A204.1 (cell line): ENCODE measurements at regions not wholly inside any gene's neighbourhood (a gene's known extent, or its start where the extent isn't known, plus 50 kb on each side); places are given as distances from the start of the nearest gene placed in this dataset.

ENCODE experiments used
- FAIRE-seq: peaks from 2 replicates; lab custom pipeline; 2012; peaks lifted over from hg19 to GRCh38; lab: Jason Lieb, UNC

DNA sequence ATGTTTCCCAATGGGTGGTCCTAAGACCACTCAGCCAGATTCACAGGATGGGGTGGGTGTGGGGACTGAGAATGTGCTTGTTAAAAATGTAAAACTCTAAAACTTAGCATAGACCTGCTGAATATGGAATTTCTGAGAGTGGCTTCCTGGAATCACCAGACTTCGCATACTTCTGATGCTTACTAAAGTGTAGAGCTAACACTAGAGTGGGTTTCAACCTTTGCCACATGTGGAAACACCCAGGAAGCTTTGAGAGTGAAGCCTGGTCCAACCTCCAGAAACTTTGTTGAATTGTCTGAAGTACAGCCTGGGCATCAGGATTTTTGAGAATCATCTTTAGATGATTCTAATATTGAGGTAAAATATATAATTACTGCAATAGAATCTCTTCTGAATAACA lies 167.8 kb upstream of the EDNRA start:
- no peak for FAIRE-seq

DNA sequence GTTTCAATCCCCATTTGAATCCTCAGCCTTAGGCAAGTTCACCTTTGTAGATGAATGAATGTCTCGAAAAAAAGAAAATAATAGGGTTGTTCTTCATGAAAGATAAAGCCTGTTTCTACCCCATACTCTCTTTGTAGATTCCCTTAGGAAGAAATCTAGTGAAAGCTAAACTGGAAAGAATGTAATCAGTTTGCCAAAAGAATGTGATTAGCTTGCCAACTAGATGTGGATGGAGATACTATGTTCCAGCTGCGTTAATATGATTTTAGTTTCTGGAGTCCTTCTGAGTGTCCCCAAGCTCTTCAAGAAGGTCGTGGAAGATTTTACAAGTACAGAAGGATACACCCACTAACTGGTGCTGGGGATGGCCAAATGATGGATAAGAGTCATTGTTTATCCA lies 162.3 kb upstream of the EDNRA start:
- no peak for FAIRE-seq

DNA sequence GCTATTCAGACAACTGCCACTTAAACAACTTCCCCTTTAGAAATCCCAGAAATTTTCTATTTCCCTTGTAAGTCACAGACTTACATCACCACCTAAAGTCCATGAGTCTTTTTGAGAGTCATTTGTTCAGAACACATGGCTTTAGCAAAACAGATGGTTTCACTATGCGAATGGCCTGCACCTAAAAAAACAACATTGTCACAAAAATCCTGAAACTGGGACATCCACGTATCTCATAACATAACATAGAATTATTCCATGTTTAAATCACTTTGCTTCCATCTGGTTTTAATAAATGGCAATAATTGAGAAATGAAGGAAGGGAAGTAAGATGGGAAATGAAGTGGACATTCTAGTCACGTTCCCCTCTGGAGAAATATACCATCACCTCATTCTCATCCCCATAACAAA lies 155.3 kb upstream of the EDNRA start:
- no peak for FAIRE-seq

DNA sequence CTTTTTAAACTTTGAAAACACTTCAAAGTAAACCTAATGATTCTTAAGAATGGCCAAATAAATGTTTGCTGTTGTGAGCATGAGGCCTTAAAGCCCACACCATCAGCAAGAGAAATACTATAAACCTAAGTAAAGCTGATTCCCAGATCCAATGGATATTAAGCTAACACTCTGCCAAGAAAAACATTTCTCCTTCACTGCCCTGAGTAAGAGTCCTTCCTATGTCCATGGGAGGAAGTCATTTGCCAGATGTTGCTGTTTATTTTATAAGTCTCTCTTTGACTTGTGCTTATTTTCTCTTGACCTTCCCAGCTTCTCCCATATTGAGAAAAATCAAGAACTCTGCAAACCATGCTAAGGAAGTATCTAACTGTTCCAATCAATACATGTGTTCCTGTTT lies 154.3 kb upstream of the EDNRA start:
- no peak for FAIRE-seq

DNA sequence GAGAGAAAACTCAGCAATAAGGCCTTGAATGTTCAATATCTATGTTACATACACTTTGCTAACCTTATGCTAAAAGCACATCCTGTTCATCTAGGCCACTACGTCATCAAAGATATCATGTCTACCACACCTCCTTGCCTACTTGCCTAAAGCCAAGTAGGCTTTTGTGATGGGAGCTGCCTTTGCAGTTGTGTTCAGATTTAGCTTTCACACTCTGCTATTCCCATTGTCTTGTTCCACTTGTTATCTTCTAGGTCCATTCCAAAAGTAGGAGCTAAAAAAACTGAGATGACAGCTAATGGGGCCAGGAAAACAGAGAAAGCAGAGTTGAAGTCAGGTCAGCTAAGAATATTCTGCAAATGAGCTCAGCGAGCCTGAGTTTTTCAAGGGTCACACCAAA lies 153.6 kb upstream of the EDNRA start:
- no peak for FAIRE-seq

DNA sequence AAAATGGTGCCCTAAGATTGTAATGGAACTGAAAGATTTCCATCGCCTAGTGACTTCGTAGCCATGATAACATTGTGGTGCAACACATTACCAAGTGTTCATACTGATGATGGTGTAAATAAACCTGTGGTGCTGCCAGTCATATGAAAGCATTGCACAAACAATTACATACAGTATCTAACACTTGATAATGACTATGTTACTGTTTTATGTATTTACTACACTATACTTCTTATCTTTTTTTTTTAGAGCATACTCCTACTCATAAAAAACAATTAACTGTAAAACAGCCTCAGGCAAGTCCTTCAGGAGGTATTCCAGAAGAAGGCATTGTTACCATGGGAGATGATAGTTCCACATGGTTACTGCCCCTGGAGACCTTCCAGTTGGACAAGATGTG lies 152.7 kb upstream of the EDNRA start:
- FAIRE-seq = no peak

DNA sequence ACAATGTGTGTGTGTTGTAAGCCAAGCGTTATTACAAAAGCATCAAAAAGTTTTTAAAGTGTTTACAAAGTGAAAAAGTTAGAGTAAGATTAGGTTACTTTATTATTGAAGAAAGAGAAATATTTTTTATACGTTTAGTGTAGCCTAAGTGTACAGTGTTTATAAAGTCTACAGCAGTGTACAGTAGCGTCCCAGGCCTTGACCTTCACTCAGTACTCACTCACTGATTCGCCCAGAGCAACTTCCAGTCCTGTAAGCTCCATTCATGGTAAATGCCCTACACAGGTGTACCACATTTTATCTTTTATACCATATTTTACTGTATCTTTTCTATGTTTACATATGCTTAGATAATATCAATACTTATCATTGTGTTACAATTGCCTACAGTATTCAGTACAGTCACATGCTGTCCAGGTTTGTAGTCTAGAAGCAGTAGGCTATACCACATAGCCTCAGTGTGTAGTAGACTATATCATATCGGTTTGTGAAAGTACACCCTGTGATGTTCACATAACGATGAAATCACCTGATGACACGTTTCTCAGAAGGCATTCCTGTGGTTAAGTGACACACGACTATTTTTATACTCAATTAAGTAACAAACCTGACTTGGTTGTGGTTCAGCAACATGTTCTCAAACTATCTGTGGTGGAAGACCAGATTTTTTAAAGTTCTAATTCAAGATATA lies 152.0 kb upstream of the EDNRA start:
- FAIRE-seq = no peak

DNA sequence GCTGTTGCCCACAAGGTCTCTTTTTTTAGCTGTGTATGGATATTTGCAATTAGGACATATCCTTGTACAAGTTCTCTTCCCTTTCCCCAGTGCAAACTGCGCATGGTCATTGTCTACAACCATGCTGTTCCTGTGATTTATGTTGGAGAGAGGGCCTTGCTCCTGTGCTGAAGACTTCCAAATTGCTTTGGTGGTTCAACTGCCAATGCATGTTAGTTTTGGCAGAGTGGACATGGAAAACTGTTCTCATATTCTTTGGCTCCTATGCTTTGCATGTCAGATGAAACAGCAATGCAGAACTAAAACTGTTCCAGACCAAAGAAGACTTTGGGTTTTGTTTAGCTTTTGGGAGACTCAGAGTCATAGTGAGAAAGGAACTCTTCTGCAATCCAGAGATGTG lies 148.8 kb upstream of the EDNRA start:
- FAIRE-seq = no peak

DNA sequence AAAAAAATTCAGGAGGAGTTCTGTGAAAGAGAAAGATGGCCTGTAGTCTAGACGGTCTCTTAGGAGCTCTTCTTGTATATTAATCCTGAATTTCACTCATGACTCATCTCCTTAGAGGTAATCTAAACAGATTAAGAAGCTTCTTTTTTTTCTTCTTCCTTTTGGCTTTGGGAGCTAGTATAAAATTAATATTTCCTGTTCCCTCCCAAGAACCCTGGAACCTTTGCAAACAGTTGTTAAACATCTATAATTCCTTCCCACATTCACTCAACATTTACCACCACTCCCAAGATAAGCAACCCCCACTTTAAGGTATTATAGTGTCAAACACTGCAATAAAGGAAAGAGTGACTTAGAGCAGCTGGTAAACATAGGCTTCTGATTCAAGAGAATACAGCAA lies 146.4 kb upstream of the EDNRA start:
- FAIRE-seq = no peak

DNA sequence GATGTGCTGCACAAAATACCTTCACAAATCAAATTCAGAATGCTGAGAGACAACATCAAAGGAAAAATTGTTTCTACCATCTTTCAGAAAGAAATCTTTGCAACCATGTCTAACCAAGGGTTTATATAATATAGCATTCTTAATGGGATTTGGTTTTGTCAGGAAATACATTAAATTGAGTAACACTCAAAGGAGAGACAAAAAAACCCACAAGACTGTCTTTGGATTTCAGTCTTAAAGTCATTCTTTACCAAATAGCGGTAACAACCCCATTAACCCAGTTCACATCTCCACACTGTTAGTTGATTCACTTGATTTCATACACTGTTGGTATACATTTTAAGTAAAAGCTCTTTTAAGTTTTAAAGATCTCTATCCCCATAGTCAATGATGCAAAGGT lies 145.7 kb upstream of the EDNRA start:
- FAIRE-seq = no peak

DNA sequence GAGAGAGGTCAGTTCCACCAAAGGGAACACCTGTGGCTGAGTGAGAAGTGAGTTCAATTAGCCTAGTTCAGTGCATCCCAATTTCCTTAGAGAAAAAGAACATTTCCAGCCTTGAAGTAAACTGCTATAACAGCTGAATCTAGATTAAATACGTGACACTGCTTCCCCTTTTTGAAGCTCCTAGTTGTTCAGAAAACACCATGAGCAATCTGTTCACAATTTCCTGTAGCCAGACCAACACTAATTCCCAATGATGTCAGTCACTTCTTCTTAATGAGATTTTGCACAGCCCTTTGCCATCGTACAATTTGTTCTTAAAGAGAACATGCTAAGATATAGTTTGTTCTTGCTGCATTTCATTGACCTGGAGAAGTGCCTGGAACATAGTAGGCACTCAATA lies 144.6 kb upstream of the EDNRA start:
- FAIRE-seq = no peak

DNA sequence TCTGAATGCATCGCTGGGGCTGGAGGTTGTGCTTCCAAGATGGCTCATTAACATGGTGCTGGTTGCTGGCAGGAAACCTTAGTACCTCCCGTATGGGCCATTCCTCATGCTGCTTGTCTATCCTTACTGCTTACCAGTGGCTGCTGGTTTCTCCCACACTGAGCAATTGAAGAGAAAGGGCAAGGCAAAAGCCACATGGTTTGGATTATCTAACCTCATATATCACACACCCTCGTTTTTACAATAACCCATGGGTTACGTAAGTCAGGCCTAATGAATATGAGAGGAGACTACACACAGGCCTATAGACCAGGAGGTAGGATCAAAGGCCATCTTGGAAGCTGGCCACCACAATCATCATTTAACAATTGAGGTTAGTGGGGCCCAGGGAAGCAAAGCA lies 141.8 kb upstream of the EDNRA start:
- FAIRE-seq = no peak

DNA sequence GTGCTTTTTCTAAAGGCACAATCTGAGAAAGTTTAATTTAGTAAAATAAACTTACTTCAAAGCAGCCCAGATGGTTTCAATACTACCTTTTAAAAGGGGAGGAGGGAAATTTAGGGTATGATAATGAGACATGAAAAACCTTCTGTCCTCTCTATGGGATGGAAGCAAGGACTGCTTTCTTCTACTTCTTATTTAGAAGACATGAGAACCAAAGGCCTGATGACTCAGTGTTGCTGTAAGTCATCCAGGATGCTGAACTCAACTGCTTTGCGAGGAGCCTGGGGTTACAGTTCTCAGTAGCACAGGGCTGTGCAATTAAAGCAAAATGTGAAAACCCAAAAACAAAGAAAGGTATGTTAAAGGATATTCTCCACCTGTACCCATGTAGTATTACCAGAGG lies 140.8 kb upstream of the EDNRA start:
- FAIRE-seq = no peak

DNA sequence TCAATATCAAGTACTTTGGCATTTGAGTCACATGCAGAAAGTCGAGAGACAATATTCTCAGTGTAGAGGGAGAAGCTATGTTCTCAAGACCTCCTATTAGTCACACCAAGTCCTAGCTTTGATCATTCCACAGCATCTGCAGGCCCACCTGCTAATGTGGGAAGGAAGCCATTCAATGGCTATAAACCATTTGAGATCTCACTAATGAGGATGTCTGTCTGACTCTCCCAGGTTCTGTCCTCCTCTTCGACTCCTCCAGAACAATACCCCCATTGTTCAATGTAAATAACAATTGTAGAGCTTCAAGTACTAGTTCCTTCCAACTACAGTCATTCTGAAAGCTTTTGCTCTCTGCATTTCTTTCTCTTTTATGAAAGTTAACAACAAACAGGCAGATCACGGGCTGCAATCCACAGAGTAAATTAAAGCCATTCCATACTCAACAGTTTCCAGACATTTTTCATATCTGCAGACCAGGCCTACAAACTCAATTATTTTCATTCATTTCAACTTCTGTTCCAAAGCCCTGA lies 140.2 kb upstream of the EDNRA start:
- no peak for FAIRE-seq

DNA sequence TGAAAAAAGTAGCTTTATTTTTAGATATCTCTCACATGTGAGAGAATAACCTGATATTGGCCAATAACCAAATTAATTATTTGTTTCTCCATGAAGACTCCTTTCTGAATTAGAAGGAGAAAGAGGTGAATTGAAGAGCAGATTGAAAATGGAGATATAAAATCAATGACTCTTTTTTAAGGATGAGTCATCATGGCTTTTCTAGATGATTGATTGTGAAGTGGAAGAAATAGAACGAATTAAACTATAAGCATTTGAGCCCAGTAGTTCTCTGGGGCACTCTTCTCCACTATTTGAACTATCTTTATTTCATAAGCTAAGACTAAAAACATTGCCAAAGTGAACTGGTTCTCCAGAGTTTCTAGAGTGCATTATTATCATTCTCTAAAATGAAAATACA lies 137.2 kb upstream of the EDNRA start:
- FAIRE-seq = no peak

DNA sequence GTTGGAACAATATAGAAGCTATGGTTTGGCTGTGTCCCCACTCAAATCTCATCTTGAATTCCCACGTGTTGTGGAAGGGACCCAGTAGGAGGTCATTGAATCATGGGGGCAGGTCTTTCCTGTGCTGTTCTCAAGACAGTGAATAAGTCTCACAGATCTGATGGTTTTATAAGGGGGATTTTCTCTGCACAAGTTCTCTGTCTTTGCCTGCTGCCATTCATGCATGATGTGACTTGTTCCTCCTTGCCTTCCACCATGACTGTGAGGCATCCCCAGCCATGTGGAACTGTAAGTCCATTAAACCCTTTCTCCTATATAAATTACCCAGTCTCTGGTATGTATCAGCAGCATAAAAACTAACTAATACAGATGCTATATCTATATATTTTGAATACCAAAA lies 135.2 kb upstream of the EDNRA start:
- no peak for FAIRE-seq

DNA sequence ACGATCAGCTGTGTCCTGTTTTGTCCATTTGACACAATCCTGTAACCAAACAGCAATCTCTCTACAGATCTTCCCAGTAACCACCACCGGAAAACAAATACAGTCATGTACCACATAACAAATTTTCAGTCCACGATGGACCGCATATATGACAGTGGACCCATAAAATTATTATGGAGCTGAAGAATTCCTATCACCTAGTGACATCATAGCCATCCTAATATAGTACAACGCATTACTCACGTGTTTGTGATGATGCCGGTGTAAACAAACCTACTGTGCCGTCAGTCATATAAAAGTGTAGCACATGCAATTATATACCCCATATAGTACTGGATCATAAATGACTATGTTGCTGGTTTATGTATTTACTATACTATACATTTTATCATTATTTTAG lies 133.7 kb upstream of the EDNRA start:
- FAIRE-seq = no peak

DNA sequence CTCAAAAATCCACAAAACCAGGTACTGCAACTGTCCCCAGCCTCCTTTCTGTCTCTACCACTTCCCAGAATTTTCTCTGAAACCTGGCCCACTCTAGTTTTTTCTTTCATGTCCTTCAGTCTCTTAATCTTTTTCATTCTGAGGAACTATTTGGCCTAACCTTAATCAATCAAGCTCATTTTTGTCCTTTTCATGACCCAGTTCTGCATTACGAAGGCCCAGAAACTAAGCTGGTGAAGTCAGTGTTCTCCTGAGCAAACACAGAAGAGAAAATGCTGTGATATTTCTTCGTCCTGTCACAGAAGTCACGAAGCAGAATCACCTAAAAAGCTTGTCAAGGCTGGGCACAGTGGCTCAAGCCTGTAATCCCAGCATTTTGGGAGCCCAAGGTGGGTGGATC lies 131.7 kb upstream of the EDNRA start:
- no peak for FAIRE-seq

DNA sequence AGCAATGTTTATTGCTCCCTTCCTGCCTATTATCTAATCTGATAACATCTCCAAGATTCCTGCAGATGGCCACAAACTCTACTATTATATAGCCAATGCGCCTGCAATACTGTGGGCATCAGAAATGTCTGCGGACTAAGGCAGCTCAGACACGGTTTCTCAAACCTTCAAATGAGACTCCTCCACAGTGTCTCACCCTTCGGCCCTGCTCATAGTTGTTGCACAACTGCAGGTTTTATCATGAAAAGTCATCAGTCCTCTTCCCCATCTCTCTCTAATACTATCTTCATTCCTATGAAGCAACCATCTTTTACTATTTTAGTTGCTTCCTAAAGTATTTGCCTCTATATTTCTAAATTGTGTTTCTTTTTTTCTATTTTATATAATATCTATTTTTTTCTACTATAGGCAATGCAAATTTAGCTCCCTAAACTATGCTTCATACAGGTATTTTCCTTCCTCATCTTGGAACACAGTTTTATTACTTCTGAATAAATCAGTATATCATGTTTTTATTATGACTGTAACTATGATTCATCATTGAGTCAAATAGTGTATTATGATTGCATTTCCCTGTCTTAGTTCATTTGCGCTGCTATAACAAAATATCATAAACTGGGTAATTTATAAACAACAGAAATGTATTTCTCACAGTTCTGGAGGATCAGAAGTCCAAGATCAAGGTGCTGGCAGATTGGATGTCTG lies 129.7 kb upstream of the EDNRA start:
- no peak for FAIRE-seq

DNA sequence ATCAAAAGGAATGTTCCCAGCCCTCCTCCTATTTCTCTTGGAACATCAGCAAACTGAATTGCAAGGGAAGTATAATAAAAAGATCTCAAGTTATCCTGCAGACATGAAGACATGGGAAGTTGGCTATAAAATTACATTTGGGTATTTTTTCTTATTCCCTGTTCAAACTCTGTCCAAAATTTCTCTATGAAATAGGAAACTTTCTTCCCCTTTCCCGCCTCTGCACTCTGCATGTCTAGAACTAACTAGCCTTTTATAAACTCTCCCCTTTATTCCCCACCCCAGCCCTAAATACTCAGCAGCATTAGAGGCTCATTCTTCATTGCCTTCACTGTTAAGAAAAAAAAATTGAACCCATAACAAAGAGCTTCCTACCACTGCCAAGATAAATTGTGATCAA lies 126.7 kb upstream of the EDNRA start:
- FAIRE-seq = no peak

DNA sequence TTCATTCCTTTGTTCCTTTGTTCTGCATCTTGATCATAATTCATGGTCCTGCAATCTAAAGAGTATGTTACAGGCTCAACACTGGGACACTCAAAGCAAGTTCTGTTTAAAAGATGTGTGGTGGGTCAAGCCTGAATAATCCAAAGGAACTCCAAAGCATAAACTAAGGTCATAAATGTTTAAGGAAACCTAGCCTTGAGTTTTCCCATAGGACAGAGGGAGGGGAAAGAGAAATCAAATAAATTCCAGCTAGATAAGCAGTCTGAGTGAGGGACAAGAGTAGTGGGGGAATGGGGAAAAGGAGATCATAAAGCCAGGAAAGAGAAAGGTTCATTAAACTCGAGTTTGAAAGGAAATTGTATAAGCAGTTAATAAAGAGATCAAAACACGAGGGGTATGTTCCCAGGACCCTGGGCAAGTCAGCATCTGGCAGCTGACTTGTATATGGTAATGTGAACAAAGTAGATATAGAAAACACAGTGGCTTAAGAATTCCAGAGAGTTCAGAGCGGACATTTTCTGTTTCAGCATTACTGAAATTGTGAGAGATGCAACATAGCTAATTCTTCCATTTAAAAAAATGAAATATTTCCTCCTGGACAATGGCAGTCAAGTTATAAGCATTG lies 125.8 kb upstream of the EDNRA start:
- no peak for FAIRE-seq

DNA sequence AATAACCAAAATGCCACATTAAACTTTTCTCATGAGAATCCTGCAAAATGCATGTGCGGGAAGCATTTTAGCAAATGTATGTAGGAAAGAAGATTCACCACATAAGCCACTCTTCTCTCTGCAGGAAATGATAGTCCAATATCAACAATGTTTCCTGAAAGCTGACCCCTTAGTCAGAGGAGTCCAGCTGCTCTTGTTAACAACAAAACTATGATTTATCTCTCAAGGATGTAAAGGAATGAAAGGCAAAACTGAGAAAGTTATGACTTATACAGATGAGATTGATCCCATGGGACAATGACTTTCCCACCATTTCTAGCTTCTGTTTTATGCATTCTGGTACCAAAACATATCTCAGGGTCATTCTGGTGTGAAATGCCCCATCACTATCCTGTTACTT lies 125.0 kb upstream of the EDNRA start:
- no peak for FAIRE-seq

DNA sequence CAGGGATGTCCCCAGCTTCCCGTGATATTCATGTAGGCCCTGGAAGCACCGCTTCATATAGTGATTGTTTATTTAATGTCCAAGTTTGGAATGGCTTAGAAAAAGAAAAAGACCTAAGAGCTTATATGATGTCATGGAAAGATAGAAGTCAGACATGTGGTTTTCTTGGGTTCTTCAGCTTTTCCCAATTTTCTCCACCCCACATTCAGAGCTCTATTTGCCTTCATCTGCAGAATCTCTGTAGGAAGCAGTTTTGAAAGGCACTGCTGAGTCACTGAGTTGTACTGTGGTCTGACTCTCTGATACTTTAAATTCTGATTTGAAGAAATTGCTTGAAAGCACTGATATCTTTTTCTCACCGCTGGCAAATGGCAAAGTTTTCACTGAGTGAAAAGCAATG lies 120.6 kb upstream of the EDNRA start:
- FAIRE-seq = no peak

DNA sequence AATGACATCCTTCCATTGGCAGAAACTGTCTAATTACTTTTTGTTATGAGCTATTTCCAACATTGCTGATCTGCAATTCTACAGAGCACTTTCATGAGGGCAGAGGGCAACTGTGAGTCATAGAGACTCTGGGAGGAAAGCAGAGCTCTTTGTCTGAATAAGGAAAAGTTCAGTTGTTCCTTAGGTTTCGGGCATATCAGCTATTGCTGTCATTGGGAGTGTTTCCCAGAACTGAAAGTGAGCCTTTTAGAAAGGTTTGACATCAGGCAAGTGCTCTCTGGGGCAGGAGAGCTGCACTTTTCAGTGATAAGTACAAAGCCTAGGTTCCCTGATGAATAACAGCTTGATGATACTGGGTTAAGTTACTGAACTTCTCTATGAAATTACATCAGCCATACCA lies 119.2 kb upstream of the EDNRA start:
- no peak for FAIRE-seq
